NCI-H2227 treated with DMSO at 0.1 percent for 48 hours (cell line): ENCODE measurements at regions not wholly inside any gene's neighbourhood (a gene's known extent, or its start where the extent isn't known, plus 50 kb on each side); places are given as distances from the start of the nearest gene placed in this dataset.
"Not testable (repeated sequence)": the region's sequence is repeated elsewhere in the genome, so short reads cannot be mapped to it uniquely, and the experiment has no call there.

Source experiments
- DNase-seq: peaks from one replicate; lab custom pipeline; 2025; lab: John Stamatoyannopoulos, UW

- not testable (repeated sequence) for DNase-seq
Measured at GRCh38 chr6:28623242-28623641, 97.6 kb downstream of the GPX5 start.

GRCh38 chr6:28626386-28626785 is 100.7 kb downstream of the GPX5 start:
- not testable (repeated sequence) for DNase-seq

GRCh38 chr6:28632326-28632851 is 106.7 kb downstream of the GPX5 start:
- no peak for DNase-seq

- DNase-seq, result peak; percentile 76
Measured at GRCh38 chr6:28633445-28634215, 107.9 kb downstream of the GPX5 start.

GRCh38 chr6:28634411-28634760 is 108.7 kb downstream of the GPX5 start:
- DNase-seq, result no peak

- peak; percentile 81 for DNase-seq
Measured at GRCh38 chr6:28634761-28635546, 109.3 kb downstream of the GPX5 start.

GRCh38 chr6:28635547-28636158 is 110.0 kb downstream of the GPX5 start:
- no peak for DNase-seq

DNA sequence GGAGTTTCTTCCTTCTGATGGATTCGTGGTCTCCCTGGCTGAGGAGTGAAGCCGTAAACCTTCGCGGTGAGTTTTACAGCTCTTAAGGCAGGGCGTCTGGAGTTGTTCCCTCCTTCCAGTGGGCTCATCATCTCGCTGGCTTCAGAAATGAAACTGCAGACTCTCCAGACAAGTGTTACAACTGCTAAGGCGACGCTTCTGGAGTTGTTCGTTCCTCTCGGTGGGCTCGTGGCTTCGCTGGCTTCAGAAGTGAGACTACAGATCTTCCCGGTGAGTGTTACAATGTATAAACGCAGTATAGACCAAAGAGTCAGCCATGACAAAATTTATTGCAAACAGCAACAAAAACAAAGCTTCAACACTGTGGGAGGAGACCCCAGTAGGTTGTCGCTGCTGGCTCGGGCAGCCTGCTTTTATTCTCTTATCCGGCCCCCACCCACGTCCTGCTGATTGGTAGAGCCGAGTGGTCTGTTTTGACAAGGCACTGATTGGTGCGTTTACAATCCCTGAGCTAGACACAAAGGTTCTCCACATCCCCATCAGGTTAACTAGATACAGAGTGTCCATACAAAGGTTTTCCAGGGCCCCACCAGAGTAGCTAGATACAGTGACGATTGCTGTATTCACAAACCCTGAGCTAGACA is 113.2 kb downstream of the GPX5 start:
- DNase-seq, result no peak

DNA sequence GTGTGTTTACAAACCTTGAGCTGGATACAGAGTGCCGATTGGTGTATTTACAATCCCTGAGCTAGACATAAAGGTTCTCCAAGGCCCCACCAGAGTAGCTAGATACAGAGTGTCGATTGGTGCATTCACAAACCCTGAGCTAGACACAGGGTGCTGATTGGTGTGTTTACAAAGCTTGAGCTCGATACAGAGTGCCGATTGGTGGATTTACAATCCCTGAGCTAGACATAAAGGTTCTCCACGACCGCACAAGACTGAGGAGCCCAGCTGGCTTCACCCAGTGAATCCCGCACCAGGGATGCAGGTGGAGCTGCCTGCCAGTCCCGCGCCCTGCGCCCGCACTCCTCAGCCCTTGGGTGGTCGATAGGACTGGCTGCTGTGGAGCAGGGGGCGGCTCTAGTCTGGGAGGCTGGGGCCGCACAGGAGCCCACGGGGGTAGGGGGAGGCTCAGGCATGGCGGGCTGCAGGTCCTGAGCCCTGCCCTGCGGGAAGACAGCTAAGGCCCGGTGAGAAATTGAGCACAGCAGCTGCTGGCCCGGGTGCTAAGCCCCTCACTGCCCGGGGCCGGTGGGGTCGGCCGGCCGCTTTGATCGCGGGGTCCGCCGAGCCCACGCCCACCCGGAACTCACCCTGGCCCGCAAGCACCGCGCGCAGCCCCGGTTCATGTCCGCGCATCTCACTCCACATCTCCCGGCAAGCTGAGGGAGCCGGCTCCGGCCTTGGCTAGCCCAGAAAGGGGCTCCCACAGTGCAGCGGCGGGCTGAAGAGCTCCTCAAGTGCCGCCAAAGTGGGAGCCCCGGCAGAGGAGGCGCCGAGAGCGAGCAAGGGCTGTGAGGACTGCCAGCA is 114.0 kb downstream of the GPX5 start:
- DNase-seq, result not testable (repeated sequence)

- DNase-seq, result peak; percentile 76
Measured at GRCh38 chr6:28643017-28643740, 117.5 kb downstream of the GPX5 start.

- no peak for DNase-seq
Measured at GRCh38 chr6:28646650-28647049, 121.0 kb downstream of the GPX5 start.

- DNase-seq, result peak; percentile 85
Measured at GRCh38 chr6:28648035-28648877, 122.6 kb downstream of the GPX5 start.

- DNase-seq, result peak; percentile 58
Measured at GRCh38 chr6:28648878-28649375, 123.2 kb downstream of the GPX5 start.

- no peak for DNase-seq
Measured at GRCh38 chr6:28651161-28651560, 125.5 kb downstream of the GPX5 start.

DNA sequence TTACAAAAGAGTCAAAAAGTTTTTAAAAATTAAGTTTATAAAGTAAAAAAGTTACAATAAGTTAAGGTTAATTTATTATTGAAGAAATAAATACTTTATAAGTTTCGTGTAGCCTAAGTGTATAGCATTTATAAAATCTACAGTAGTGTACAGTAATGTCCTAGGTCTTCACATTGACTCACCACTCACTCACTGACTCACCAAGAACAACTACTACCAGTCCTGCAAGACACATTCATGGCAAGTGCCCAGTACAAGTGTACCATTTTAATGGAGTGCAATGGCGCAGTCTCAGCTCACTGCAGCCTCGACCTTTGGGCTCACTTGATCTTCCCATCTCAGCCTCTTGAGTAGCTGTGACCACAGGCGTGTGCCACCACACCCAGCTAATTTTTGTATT is 128.2 kb downstream of the GPX5 start:
- DNase-seq, result no peak

- DNase-seq, result no peak
Measured at GRCh38 chr6:28655164-28655563, 129.5 kb downstream of the GPX5 start.

DNA sequence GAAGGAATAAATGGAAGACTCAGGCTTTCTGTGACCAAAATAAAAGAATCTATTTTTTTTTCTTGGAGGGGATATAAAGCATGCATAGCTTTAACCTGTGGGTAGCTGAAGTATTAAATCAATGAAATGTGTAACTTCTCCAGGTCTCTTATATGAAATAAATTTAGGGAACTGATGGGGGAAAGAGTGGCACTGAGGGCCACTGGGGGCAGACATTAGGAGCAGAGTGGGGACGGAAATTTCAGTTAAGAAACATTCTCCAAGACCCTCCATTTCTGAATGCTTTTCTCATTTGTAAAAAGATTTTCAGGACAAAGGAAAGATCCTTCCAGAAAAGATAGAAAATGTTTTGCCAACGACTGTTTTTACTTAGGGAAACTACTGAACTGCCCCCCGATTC is 131.0 kb downstream of the GPX5 start:
- DNase-seq, result no peak

DNA sequence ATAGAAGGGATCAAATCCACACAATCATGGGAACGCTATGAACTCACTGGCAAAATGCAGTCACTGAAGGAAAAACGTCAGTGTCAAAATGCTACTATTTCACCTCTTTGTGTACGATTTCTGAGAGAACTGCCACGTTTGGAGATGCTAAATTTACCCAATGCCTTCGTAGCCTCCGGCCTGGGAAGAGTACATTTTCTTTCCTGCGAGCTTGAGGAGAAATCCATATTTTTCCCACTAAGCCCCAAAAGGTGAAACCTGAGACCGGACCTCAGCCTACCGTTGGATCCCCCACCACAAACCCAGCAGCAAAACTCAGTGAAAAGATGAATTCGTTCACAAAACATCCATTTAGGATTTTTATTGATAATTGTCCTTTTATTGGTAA is 131.7 kb downstream of the GPX5 start:
- peak; percentile 21 for DNase-seq

DNA sequence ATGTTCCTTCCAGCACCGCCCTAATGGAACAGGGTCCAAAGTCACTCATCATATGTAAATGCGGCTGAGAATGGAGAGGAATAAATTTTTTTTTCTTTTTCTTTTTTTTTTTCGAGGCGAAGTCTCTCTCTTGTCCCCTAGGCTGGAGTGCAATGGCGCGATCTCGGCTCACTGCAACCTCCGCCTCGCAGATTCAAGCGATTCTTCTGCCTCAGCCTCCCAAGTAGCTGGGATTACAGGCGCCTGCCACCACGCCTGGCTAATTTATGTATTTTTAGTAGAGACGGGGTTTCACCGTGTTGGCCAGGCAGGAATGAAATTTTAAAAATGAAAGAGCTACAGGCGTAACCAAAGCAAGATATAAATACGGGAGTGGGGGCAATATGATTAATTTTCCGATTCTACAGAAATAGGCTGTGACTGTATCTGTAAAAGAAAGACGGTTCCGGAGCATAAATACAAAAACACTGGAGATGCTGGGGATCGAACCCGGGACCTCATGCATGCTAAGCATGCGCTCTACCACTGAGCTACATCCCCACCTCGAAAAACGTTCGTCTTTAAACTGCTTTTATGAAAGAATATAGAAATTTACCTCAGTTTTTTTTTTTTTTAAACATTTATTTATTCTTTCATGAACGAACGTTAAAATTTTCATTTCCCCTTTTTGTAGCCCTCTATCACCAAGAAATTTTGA is 132.2 kb downstream of the GPX5 start:
- DNase-seq, result peak; percentile 83
